ENCODE measurements at regions not wholly inside any gene's neighbourhood (a gene's known extent, or its start where the extent isn't known, plus 50 kb on each side); places are given as distances from the start of the nearest gene placed in this dataset.

DNA sequence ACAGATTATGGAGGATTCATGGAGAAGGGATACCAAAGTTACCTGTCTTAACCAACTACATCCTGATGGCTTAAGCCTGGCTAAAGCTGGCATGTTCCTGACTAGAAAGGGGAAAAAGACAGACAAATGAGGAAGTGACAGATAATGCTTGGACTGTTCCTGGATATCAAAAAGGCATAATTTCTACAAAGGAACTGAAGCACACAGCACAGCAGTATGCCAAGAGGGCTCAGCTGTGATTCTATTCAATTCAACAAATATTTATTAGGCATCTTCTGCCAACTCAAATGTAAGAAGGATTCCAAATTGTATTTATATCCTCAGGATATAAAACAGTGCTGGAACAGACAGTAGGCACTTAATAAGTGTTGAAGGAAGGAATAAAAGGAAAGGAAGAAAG lies 59.5 kb downstream of the KLF12 start:
- H3K4me2 ChIP-seq (ENCODE audit: low read depth, low read length) = peak overlapping the region; percentile 21; the same call in 1 of the 2 replicates
- H3K9me3 ChIP-seq (ENCODE audit: control insufficient read depth, insufficient read depth, low read length) = no peaks in the 10 kb centered on the region
- no peak overlapping the region; the same call in 1 of the 2 replicates for H3K18ac ChIP-seq (ENCODE audit: low read depth, low read length)
- no peak overlapping the region for H4K5ac ChIP-seq (ENCODE audit: low read depth, low read length)
- H4K91ac ChIP-seq (ENCODE audit: insufficient read depth, low read depth, low read length) = no peak overlapping the region
- H3K9ac ChIP-seq (ENCODE audit: low read depth, low read length) = no peak overlapping the region
- no peak overlapping the region for H4K8ac ChIP-seq (ENCODE audit: low read depth in 2 of 2, low read length in 2 of 2)
- peaks cover 12% of the 10 kb centered on the region; the same call in 1 of the 2 replicates for H4K20me1 ChIP-seq (ENCODE audit: insufficient read depth, low read length)
- no peak overlapping the region for H2AK9ac ChIP-seq (replicated peaks; ENCODE audit: low read depth, low read length, poor library complexity)
- TF ChIP-seq CEBPB (IDR thresholded peaks at IDR 0.05; ENCODE audit: low read depth, low read length) (no peak), POLR2A (IDR thresholded peaks at IDR 0.05; ENCODE audit: low read depth, low read length) (no peak), CTCF (conservative IDR thresholded peaks at IDR 0.05; ENCODE audit: low read depth, low read length) (no peak), FOS (IDR thresholded peaks at IDR 0.05; ENCODE audit: low read depth, low read length) (no peak), MXI1 (IDR thresholded peaks at IDR 0.05; ENCODE audit: borderline replicate concordance, low read depth, low read length) (no peak), RAD21 (IDR thresholded peaks at IDR 0.05; ENCODE audit: low read length) (no peak), MAFK (IDR thresholded peaks at IDR 0.05; ENCODE audit: low read depth, low read length) (no peak), RFX5 (IDR thresholded peaks at IDR 0.05; ENCODE audit: low read depth, low read length) (no peak), SMC3 (IDR thresholded peaks at IDR 0.05; ENCODE audit: low read depth, low read length) (no peak), MAZ (IDR thresholded peaks at IDR 0.05; ENCODE audit: borderline replicate concordance, low read depth, low read length) (no peak), CHD1 (IDR thresholded peaks at IDR 0.05; ENCODE audit: low read depth, low read length) (no peak), RCOR1 (IDR thresholded peaks at IDR 0.05; ENCODE audit: insufficient replicate concordance, low read length) (no peak), NFE2L2 (IDR thresholded peaks at IDR 0.05; ENCODE audit: low read depth, low read length) (no peak), ELK1 (IDR thresholded peaks at IDR 0.05; ENCODE audit: borderline replicate concordance, low read depth, low read length) (no peak)
- TF ChIP-seq, protein P1, sequence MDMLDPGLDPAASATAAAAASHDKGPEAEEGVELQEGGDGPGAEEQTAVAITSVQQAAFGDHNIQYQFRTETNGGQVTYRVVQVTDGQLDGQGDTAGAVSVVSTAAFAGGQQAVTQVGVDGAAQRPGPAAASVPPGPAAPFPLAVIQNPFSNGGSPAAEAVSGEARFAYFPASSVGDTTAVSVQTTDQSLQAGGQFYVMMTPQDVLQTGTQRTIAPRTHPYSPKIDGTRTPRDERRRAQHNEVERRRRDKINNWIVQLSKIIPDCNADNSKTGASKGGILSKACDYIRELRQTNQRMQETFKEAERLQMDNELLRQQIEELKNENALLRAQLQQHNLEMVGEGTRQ (IDR thresholded peaks at IDR 0.05; ENCODE audit: low read depth, low read length) = no peak
- no peak overlapping the region for H3K56ac ChIP-seq (ENCODE audit: extremely low read depth, insufficient read depth, low read length)
- ChIA-PET CTCF (interaction anchor here (1.0 kb wide), 1 partner anchor 239 kb away, joined by 3 read pairs; no protein-coding TSS in a partner anchor), POLR2A (ENCODE audit: unreplicated experiment) (no interaction called here)
- H3K27ac ChIP-seq (ENCODE audit: insufficient read depth, low read length) = no peak overlapping the region
- peaks cover 7% of the 10 kb centered on the region for H3K9me1 ChIP-seq (ENCODE audit: insufficient read depth, low read length)
- no peak overlapping the region; the same call in 1 of the 2 replicates for H3K4ac ChIP-seq (ENCODE audit: low read depth, low read length)
- H3K79me1 ChIP-seq (ENCODE audit: low read depth in 1 of 2, low read length in 2 of 2) = peaks cover 39 to 70% of the 10 kb centered on the region in 2 experiments
- no peak overlapping the region for H2BK5ac ChIP-seq (ENCODE audit: low read depth, low read length, poor library complexity, severe bottlenecking)
- no peak overlapping the region for H3K14ac ChIP-seq (replicated peaks; ENCODE audit: low read depth, low read length)
- no peak overlapping the region for H2AFZ ChIP-seq (replicated peaks; ENCODE audit: low read length, poor library complexity)
- dilution Hi-C loops (cut with HindIII; ENCODE audit: low sequenced_read_pairs, unreplicated experiment) = no loop called here
- H3K4me1 ChIP-seq (ENCODE audit: control insufficient read depth, insufficient read depth, low read length) = peaks cover 6% of the 10 kb centered on the region; the same call in 1 of the 2 replicates
- DNase-seq (peak; percentile 46), ATAC-seq (ENCODE audit: low read depth) (peak; percentile 49)
- no peak overlapping the region for H2BK120ac ChIP-seq (ENCODE audit: low read depth, low read length)
- BruUV-seq (replicated peaks) = no TSS peak
- in situ Hi-C loops (cut with MboI; ENCODE audit: low sequenced_read_pairs) = no loop called here
- no peaks in the 10 kb centered on the region for H3K27me3 ChIP-seq (ENCODE audit: control insufficient read depth, insufficient read depth, low read length)
- intact Hi-C loops (cut with micrococcal nuclease) = loop anchor here (2.0 kb wide), 1 partner anchor 68 kb away; no protein-coding TSS in a partner anchor
- H3K23ac ChIP-seq (ENCODE audit: low read depth, low read length) = peak overlapping the region; percentile 16; the same call in 1 of the 2 replicates
- H3K4me3 ChIP-seq (ENCODE audit: insufficient read depth, low read depth, low read length) = no peak overlapping the region
- no peak overlapping the region for H2AK5ac ChIP-seq (ENCODE audit: low read depth, low read length)
- H3K36me3 ChIP-seq (ENCODE audit: control insufficient read depth, insufficient read depth, low read length) = no peaks in the 10 kb centered on the region
- no peak overlapping the region for H2BK15ac ChIP-seq (ENCODE audit: low read depth, low read length)
- H2BK20ac ChIP-seq (ENCODE audit: low read depth, low read length) = no peak overlapping the region
